ENCODE measurements at regions not wholly inside any gene's neighbourhood (a gene's known extent, or its start where the extent isn't known, plus 50 kb on each side); places are given as distances from the start of the nearest gene placed in this dataset.

GRCh38 chr18:78926243-78926615 lies 53.4 kb upstream of the SALL3 start:
- no peak for DNase-seq (ENCODE audit: low read depth)
- H3K4me3 ChIP-seq (ENCODE audit: control insufficient read depth, low read depth, low read length) = no peak overlapping the region
- TF ChIP-seq CTCF (IDR thresholded peaks at IDR 0.05; ENCODE audit: control insufficient read depth, insufficient read depth, low read depth, low read length, missing control alignments) = no peak

- DNase-seq (ENCODE audit: low read depth) = no peak
- no peak overlapping the region for H3K4me3 ChIP-seq (ENCODE audit: control insufficient read depth, low read depth, low read length)
- no peak for TF ChIP-seq CTCF (IDR thresholded peaks at IDR 0.05; ENCODE audit: control insufficient read depth, insufficient read depth, low read depth, low read length, missing control alignments)
These were observed 52.5 kb upstream of the SALL3 start for GRCh38 chr18:78927156-78927555.

GRCh38 chr18:78927616-78928015 lies 52.0 kb upstream of the SALL3 start:
- DNase-seq (ENCODE audit: low read depth) = no peak
- no peak for TF ChIP-seq CTCF (IDR thresholded peaks at IDR 0.05; ENCODE audit: control insufficient read depth, insufficient read depth, low read depth, low read length, missing control alignments)

GRCh38 chr18:78928076-78928475 lies 51.5 kb upstream of the SALL3 start:
- DNase-seq (ENCODE audit: low read depth) = no peak

More at GRCh38 chr18:78927616-78928015, 52.0 kb upstream of the SALL3 start:
- H3K4me3 ChIP-seq (ENCODE audit: control insufficient read depth, low read depth, low read length) = no peak overlapping the region

GRCh38 chr18:78929516-78929915 lies 50.1 kb upstream of the SALL3 start:
- no peak overlapping the region for H3K4me3 ChIP-seq (ENCODE audit: control insufficient read depth, low read depth, low read length)
- TF ChIP-seq CTCF (IDR thresholded peaks at IDR 0.05; ENCODE audit: control insufficient read depth, insufficient read depth, low read depth, low read length, missing control alignments) = no peak
- DNase-seq (ENCODE audit: low read depth) = no peak

More at GRCh38 chr18:78928076-78928475, 51.5 kb upstream of the SALL3 start:
- TF ChIP-seq CTCF (IDR thresholded peaks at IDR 0.05; ENCODE audit: control insufficient read depth, insufficient read depth, low read depth, low read length, missing control alignments) = no peak
- no peak overlapping the region for H3K4me3 ChIP-seq (ENCODE audit: control insufficient read depth, low read depth, low read length)

Measured in AG09309 (cell line).